Hepatocyte (in vitro differentiated cells): ENCODE measurements at regions not wholly inside any gene's neighbourhood (a gene's known extent, or its start where the extent isn't known, plus 50 kb on each side); places are given as distances from the start of the nearest gene placed in this dataset.

Source experiments
- EZH2 ChIP-seq: fragments of 200-600 bp; sonication (generic); IDR thresholded peaks from 2 replicates; pipeline ENCODE4 v1.6.1; 2016; ENCODE audit warnings: antibody characterized with exemption, mild to moderate bottlenecking, borderline replicate concordance
- EZH2phosphoT487 ChIP-seq: fragments of 200-600 bp; sonication (generic); IDR thresholded peaks from one replicate; pipeline ENCODE4 v1.6.1; 2018; ENCODE audit warnings: antibody characterized with exemption, mild to moderate bottlenecking, low read depth, moderate library complexity; ENCODE audit not compliant: unreplicated experiment, severe bottlenecking
- TF ChIP-seq, protein P1 (sequence below): fragments of 200-600 bp; sonication (generic); IDR thresholded peaks from 2 replicates; pipeline ENCODE4 v1.5.1; 2016; ENCODE audit warnings: antibody characterized with exemption, mild to moderate bottlenecking; ENCODE audit not compliant: poor library complexity

DNA sequence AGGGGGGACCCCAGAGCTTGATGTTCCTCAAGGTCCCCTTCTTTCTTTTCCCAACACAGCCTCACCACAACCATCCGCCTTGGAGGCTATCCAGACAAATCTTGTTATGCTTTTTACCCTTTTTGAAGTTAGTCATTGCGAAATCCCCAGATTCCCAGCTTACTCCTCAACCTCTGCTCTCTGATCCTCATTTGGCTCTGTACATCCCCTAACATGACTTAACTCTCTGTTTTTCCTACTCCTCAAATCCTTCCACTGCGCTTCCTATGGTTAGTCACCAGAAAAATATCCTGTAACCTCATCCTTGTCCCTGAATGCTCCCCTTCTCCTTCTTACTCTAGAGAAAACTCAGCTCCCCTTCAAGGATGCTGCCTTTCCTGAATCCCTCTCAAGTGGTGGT, 189.1 kb upstream of the POU3F1 start:
- TF ChIP-seq, protein P1, sequence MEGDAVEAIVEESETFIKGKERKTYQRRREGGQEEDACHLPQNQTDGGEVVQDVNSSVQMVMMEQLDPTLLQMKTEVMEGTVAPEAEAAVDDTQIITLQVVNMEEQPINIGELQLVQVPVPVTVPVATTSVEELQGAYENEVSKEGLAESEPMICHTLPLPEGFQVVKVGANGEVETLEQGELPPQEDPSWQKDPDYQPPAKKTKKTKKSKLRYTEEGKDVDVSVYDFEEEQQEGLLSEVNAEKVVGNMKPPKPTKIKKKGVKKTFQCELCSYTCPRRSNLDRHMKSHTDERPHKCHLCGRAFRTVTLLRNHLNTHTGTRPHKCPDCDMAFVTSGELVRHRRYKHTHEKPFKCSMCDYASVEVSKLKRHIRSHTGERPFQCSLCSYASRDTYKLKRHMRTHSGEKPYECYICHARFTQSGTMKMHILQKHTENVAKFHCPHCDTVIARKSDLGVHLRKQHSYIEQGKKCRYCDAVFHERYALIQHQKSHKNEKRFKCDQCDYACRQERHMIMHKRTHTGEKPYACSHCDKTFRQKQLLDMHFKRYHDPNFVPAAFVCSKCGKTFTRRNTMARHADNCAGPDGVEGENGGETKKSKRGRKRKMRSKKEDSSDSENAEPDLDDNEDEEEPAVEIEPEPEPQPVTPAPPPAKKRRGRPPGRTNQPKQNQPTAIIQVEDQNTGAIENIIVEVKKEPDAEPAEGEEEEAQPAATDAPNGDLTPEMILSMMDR: no peak
- TF ChIP-seq EZH2phosphoT487 (no peak), EZH2 (no peak)
